HepG2 (cell line): ENCODE measurements at regions not wholly inside any gene's neighbourhood (a gene's known extent, or its start where the extent isn't known, plus 50 kb on each side); places are given as distances from the start of the nearest gene placed in this dataset.

ENCODE experiments used
- ATAC-seq: fragments of 200-7000 bp; cut with Tn5 transposase; 3 replicates; pipeline ENCODE4 v1.9.1; 2020; ENCODE audit warnings: mild to moderate bottlenecking, moderate library complexity
- BruUV-seq: library from RNA; stranded (reverse); fragments of 400-500 nt; replicated peaks from 2 replicates; lab custom pipeline; 2021; lab: Mats Ljungman, UMichigan
- CTCF ChIA-PET: fragments of 300-600 bp; formaldehyde crosslinking; extraction: SDS; loops from one replicate; lab custom pipeline; 2021; ENCODE audit warnings: low total read pairs, inconsistent platforms, low intra/inter-chr PET ratio; lab: Yijun Ruan, JAX
- POLR2A ChIA-PET: fragments of 350-600 bp; sonication (Branson Sonifier 250); formaldehyde crosslinking; loops from one replicate; lab custom pipeline; 2020; ENCODE audit warnings: antibody characterized with exemption, inconsistent platforms; lab: Yijun Ruan, JAX
- DNase-seq: peaks from one replicate; pipeline ENCODE4 v3.0.0-alpha.2; 2015; ENCODE audit warnings: low spot score
- FAIRE-seq: peaks from 3 replicates; lab custom pipeline; 2011; peaks lifted over from hg19 to GRCh38; lab: Jason Lieb, UNC
- H2AFZ ChIP-seq: one replicate; pipeline ENCODE4 v1.6.1; 2011; ENCODE audit warnings: low read length, inconsistent platforms
- H3K27ac ChIP-seq: fragments of 300-600 bp; 3 replicates; pipeline ENCODE4 v1.8.0; 2011; ENCODE audit warnings: mixed run types, mild to moderate bottlenecking, mixed read lengths, low read length, inconsistent platforms; ENCODE audit not compliant: insufficient read depth; ENCODE audit errors: extremely low read length
- H3K27me3 ChIP-seq, 2 experiments: fragments of 200-600 bp in 1 of 2; 2 replicates in 1 of 2; 3 replicates in 1 of 2; pipeline versions ENCODE4 v1.6.0 to v1.8.0; 2011; ENCODE audit warnings: low read length in 2 of 2, mild to moderate bottlenecking in 2 of 2, moderate library complexity in 2 of 2, inconsistent platforms in 1 of 2; ENCODE audit not compliant: insufficient read depth in 2 of 2, control insufficient read depth in 1 of 2
- H3K36me3 ChIP-seq, 2 experiments: fragments of 200-600 bp in 1 of 2; replicated peaks in 1 of 2; 2 replicates in 1 of 2; 3 replicates in 1 of 2; pipeline versions ENCODE4 v1.5.1 to v1.8.0; 2011; ENCODE audit warnings: low read length in 2 of 2, inconsistent platforms in 1 of 2; ENCODE audit not compliant: insufficient read depth in 2 of 2, control insufficient read depth in 1 of 2
- H3K4me1 ChIP-seq: 2 replicates; pipeline ENCODE4 v1.5.1; 2012; ENCODE audit warnings: low read length, inconsistent platforms; ENCODE audit not compliant: insufficient read depth
- H3K4me2 ChIP-seq: 2 replicates; pipeline ENCODE4 v1.6.0; 2011; ENCODE audit warnings: low read depth, low read length, inconsistent platforms
- H3K4me3 ChIP-seq, 3 experiments: fragments of 200-600 bp in 1 of 3; sonication (generic), shearing (Covaris generic) in 1 of 3; replicated peaks in 1 of 3; 2 replicates each; pipeline ENCODE4 v1.5.1; 2011 to 2016; ENCODE audit warnings: low read length in 3 of 3, inconsistent platforms in 2 of 3, low read depth in 2 of 3, mild to moderate bottlenecking in 2 of 3, control low read depth in 1 of 3, mixed read lengths in 1 of 3; ENCODE audit not compliant: insufficient read depth in 1 of 3
- H3K79me2 ChIP-seq: one replicate; pipeline ENCODE4 v1.6.1; 2011; ENCODE audit warnings: low read length, inconsistent platforms; ENCODE audit not compliant: insufficient read depth
- H3K9ac ChIP-seq: 2 replicates; pipeline ENCODE4 v1.6.0; 2011; ENCODE audit warnings: mild to moderate bottlenecking, low read depth, low read length, inconsistent platforms; ENCODE audit not compliant: insufficient read depth
- H3K9me3 ChIP-seq: 2 replicates; pipeline ENCODE4 v1.5.1; 2012; ENCODE audit warnings: mild to moderate bottlenecking, low read length
- H4K20me1 ChIP-seq: 2 replicates; pipeline ENCODE4 v1.6.0; 2011; ENCODE audit warnings: inconsistent platforms, mild to moderate bottlenecking, low read length, moderate library complexity; ENCODE audit not compliant: insufficient read depth
- CHD2 ChIP-seq: IDR thresholded peaks from 2 replicates; pipeline ENCODE4 v1.6.1; 2011; ENCODE audit warnings: low read depth, low read length, improper control_type of control experiment
- FOSL1 ChIP-seq: sonication (generic); formaldehyde crosslinking; IDR thresholded peaks from 2 replicates; pipeline ENCODE4 v1.9.0; 2021; ENCODE audit warnings: missing genetic modification reagents, borderline replicate concordance
- HMGA1 ChIP-seq: sonication (generic); formaldehyde crosslinking; conservative IDR thresholded peaks from 2 replicates; pipeline ENCODE4 v1.4.0; 2020; ENCODE audit warnings: missing genetic modification reagents
- NR1H2 ChIP-seq: sonication (generic); formaldehyde crosslinking; IDR thresholded peaks from 2 replicates; pipeline ENCODE4 v1.8.1; 2022; ENCODE audit warnings: low read depth, missing genetic modification reagents, borderline replicate concordance
- ZBTB20 ChIP-seq: sonication (generic); formaldehyde crosslinking; IDR thresholded peaks from 2 replicates; pipeline ENCODE4 v1.8.1; 2023; ENCODE audit warnings: missing genetic modification reagents, low read depth, mild to moderate bottlenecking, borderline replicate concordance
- ZKSCAN5 ChIP-seq: sonication (generic); formaldehyde crosslinking; IDR thresholded peaks from 2 replicates; pipeline ENCODE4 v1.5.1; 2020; ENCODE audit warnings: mild to moderate bottlenecking, missing genetic modification reagents
- ZNF674 ChIP-seq: sonication (generic); formaldehyde crosslinking; IDR thresholded peaks from 2 replicates; pipeline ENCODE4 v1.5.0; 2020; ENCODE audit warnings: low read depth, mild to moderate bottlenecking, missing genetic modification reagents
- ZNF7 ChIP-seq: IDR thresholded peaks from 2 replicates; pipeline ENCODE4 v1.6.1; 2016; ENCODE audit warnings: missing biosample characterization, missing genetic modification reagents
- ZNF709 ChIP-seq: sonication (generic); formaldehyde crosslinking; IDR thresholded peaks from 2 replicates; pipeline ENCODE4 v1.5.0; 2020; ENCODE audit warnings: mild to moderate bottlenecking, missing genetic modification reagents
- WGBS: methylation state at CpG from one replicate; pipeline ENCODE4 v1.1.6; 2017; ENCODE audit warnings: low lambda C conversion rate; 5-methylcytosine and 5-hydroxymethylcytosine counted together
- in situ Hi-C: cut with HindIII; loops from 2 replicates; pipeline ENCODE4 v1.10.0; 2017; ENCODE audit warnings: low pct_unique_long_range_greater_than_20kb; ENCODE audit not compliant: extremely low pct_ligation_motif_present
- intact Hi-C: fragments of 100-400 bp; cut with micrococcal nuclease; formaldehyde crosslinking; loops from one replicate; pipeline ENCODE4 v1.10.0; 2022; ENCODE audit not compliant: unreplicated experiment
- TF ChIP-seq, protein P1 (sequence below): sonication (generic); formaldehyde crosslinking; conservative IDR thresholded peaks from 2 replicates; pipeline ENCODE4 v1.8.1; 2023; ENCODE audit warnings: missing genetic modification reagents
- TF ChIP-seq, protein P2 (sequence below): sonication (generic); formaldehyde crosslinking; IDR thresholded peaks from 2 replicates; pipeline ENCODE4 v1.8.1; 2023; ENCODE audit warnings: mild to moderate bottlenecking, missing genetic modification reagents
- TF ChIP-seq, protein P3 (sequence below): sonication (generic); formaldehyde crosslinking; IDR thresholded peaks from 2 replicates; pipeline ENCODE4 v1.4.0; 2020; ENCODE audit warnings: missing genetic modification reagents, borderline replicate concordance
- TF ChIP-seq, protein P4 (sequence below): sonication (generic); formaldehyde crosslinking; IDR thresholded peaks from 2 replicates; pipeline ENCODE4 v1.4.0; 2020; ENCODE audit warnings: mild to moderate bottlenecking, missing genetic modification reagents

DNA sequence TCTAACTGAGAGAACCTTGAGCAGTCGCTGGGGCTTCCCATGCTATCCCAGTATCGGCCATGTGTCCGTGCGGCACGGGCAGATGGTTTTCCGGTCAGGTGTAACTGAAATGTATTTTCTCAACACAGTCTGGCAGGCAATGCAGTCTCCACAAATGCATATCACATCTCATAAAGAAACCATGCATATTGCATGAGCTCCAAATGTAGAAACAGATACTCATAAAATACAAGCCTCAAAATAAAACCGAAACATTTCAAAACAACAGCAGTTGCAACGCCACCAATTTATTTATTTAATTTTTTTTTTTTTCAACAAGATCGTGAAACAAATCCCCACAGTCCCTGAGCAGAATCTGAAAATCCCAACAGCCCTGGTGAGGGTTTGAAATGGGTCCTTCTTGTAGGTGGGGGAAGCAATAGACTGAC lies 299.4 kb downstream of the LPIN1 start:
- no peak for TF ChIP-seq ZNF709
- no peak for TF ChIP-seq NR1H2
- no peak for TF ChIP-seq FOSL1
- no peak for TF ChIP-seq CHD2
- TF ChIP-seq ZNF674, result no peak
- TF ChIP-seq HMGA1, result no peak
- TF ChIP-seq, protein P1, sequence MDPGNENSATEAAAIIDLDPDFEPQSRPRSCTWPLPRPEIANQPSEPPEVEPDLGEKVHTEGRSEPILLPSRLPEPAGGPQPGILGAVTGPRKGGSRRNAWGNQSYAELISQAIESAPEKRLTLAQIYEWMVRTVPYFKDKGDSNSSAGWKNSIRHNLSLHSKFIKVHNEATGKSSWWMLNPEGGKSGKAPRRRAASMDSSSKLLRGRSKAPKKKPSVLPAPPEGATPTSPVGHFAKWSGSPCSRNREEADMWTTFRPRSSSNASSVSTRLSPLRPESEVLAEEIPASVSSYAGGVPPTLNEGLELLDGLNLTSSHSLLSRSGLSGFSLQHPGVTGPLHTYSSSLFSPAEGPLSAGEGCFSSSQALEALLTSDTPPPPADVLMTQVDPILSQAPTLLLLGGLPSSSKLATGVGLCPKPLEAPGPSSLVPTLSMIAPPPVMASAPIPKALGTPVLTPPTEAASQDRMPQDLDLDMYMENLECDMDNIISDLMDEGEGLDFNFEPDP, result no peak
- TF ChIP-seq, protein P2, sequence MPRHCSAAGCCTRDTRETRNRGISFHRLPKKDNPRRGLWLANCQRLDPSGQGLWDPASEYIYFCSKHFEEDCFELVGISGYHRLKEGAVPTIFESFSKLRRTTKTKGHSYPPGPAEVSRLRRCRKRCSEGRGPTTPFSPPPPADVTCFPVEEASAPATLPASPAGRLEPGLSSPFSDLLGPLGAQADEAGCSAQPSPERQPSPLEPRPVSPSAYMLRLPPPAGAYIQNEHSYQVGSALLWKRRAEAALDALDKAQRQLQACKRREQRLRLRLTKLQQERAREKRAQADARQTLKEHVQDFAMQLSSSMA, result no peak
- no peak for TF ChIP-seq ZBTB20 (CRISPR knock-in tag)
- no peak for TF ChIP-seq ZKSCAN5 (CRISPR knock-in tag)
- TF ChIP-seq ZNF7, result no peak
- TF ChIP-seq, protein P3, sequence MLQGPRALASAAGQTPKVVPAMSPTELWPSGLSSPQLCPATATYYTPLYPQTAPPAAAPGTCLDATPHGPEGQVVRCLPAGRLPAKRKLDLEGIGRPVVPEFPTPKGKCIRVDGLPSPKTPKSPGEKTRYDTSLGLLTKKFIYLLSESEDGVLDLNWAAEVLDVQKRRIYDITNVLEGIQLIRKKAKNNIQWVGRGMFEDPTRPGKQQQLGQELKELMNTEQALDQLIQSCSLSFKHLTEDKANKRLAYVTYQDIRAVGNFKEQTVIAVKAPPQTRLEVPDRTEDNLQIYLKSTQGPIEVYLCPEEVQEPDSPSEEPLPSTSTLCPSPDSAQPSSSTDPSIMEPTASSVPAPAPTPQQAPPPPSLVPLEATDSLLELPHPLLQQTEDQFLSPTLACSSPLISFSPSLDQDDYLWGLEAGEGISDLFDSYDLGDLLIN (CRISPR knock-in tag), result no peak
- TF ChIP-seq, protein P4, sequence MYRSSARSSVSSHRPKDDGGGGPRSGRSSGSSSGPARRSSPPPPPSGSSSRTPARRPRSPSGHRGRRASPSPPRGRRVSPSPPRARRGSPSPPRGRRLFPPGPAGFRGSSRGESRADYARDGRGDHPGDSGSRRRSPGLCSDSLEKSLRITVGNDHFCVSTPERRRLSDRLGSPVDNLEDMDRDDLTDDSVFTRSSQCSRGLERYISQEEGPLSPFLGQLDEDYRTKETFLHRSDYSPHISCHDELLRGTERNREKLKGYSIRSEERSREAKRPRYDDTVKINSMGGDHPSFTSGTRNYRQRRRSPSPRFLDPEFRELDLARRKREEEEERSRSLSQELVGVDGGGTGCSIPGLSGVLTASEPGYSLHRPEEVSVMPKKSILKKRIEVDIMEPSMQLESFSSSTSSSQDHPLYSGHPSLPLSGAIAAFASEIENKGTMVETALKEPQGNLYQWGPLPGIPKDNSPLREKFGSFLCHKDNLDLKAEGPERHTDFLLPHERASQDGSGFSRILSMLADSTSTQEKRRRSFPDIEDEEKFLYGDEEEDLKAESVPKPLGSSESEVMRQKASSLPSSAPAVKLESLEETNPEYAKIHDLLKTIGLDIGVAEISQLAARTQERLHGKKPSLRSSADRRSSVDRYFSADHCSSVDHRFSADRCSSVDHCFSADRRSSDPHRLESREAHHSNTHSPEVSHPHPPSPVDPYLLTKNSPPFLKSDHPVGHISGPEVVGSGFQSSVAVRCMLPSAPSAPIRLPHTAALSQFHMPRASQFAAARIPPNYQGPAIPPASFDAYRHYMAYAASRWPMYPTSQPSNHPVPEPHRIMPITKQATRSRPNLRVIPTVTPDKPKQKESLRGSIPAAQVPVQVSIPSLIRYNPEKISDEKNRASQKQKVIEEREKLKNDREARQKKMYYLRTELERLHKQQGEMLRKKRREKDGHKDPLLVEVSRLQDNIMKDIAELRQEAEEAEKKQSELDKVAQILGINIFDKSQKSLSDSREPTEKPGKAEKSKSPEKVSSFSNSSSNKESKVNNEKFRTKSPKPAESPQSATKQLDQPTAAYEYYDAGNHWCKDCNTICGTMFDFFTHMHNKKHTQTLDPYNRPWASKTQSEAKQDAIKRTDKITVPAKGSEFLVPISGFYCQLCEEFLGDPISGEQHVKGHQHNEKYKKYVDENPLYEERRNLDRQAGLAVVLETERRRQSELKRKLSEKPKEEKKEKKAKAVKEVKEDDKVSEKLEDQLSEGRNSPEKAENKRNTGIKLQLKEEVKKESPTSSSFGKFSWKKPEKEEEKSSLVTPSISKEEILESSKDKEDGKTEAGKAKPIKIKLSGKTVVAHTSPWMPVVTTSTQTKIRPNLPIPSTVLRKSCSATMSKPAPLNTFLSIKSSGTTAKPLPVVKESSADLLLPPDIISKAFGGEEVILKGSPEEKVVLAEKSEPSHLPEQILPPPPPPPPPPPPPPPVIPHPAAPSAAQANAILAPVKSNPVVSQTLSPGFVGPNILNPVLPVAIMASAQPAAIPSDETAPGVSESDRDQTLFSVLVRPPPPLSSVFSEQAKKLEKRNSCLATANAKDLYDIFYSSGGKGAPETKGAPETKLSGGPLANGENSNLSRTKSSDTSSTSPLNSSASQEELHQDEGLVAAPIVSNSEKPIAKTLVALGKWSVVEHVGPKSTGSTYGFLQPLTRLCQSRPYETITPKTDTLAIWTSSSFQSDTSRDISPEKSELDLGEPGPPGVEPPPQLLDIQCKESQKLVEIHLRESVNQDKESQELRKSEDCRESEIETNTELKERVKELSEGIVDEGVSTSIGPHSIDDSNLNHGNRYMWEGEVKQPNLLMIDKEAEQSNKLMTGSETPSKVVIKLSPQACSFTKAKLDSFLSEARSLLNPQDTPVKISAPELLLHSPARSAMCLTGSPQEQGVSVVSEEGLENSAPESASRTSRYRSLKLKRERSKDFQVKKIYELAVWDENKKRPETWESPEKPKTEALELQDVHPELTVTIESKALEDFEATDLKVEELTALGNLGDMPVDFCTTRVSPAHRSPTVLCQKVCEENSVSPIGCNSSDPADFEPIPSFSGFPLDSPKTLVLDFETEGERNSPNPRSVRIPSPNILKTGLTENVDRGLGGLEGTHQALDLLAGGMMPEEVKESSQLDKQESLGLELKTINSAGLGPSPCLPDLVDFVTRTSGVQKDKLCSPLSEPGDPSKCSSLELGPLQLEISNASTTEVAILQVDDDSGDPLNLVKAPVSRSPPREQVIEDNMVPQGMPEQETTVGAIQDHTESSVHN (CRISPR knock-in tag), result no peak
- Histone ChIP-seq H3K4me2 (no peak overlapping the region), H3K9ac (no peak overlapping the region), H3K4me1 (no peaks in the 10 kb centered on the region), H3K36me3 (no peaks in the 10 kb centered on the region), H4K20me1 (no peaks in the 10 kb centered on the region), H3K9me3 (no peaks in the 10 kb centered on the region), H2AFZ (no peak overlapping the region), H3K27me3 (peaks cover 2 to 6% of the 10 kb centered on the region in 2 experiments; a peak in 2 of 5 replicates), H3K27ac (no peak overlapping the region), H3K79me2 (no peaks in the 10 kb centered on the region), H3K4me3 (no peak overlapping the region)
- CTCF ChIA-PET, result no interaction called here
- ATAC-seq (no peak), FAIRE-seq (no peak), DNase-seq (no peak)
- in situ Hi-C loops, result no loop called here
- no TSS peak for BruUV-seq
- intact Hi-C loops, result no loop called here
- POLR2A ChIA-PET, result no interaction called here
- 38% methylated on average over 9 of the region's 9 CpGs for WGBS
